ENCODE measurements at regions not wholly inside any gene's neighbourhood (a gene's known extent, or its start where the extent isn't known, plus 50 kb on each side); places are given as distances from the start of the nearest gene placed in this dataset.

- no peak for TF ChIP-seq POLR2AphosphoS5 (IDR thresholded peaks at IDR 0.05)
- TF ChIP-seq POLR2A (IDR thresholded peaks at IDR 0.05): no peak
Observed at GRCh38 chr9:25513509-25514033, 164.7 kb downstream of the TUSC1 start.

Measured in transverse colon (tissue), 3 donors.